ENCODE measurements at regions not wholly inside any gene's neighbourhood (a gene's known extent, or its start where the extent isn't known, plus 50 kb on each side); places are given as distances from the start of the nearest gene placed in this dataset.

DNA sequence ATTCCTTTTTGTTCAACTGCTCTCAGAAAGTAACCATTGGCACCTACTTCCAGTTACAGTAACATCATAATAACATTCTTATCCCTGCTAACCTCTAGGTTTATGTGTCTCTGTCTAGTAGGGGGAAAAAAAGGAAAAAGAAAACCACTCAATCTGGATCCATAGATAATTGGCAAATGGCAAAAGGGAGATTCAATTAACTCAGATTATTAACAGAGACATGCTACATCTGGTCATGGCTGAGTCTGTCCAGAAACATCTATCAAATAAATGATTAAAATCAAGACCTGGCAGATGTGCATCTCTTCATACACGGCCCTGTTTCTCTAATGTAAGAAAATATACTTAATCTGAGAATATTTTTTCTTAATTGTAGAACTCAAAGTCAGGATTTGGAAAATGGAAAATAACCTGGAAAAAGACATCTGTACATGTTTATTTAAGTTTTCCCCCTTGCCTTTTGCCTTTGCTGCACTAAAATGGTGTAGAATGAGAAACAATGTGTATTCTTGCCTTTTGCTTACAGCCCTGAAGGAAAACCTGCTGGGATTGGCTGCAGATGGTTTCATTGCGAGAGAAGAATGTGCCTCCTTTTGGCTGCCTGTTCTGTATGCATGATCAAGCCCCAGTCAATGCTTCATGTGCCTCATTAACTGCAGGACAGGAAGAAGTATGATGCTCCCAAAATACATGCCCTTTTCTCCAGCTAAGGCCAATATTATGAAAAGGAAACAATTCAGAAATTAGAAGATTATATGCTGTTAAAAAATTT is 921.6 kb upstream of the PCDH20 start:
- no peak overlapping the region for H3K4me3 Mint-ChIP-seq
- H3K36me3 Mint-ChIP-seq: no peaks in the 10 kb centered on the region
- ATAC-seq (ENCODE audit: low read depth in 2 of 2): no peak
- peak overlapping the region in 1 of 6 donors; percentile 13 for H3K27ac Mint-ChIP-seq
- H3K9me3 Mint-ChIP-seq: peaks cover 0 to 2% (median 0%) of the 10 kb centered on the region in 7 donors
- no peaks in the 10 kb centered on the region for H3K27me3 Mint-ChIP-seq
- no peak for DNase-seq
- no peaks in the 10 kb centered on the region for H3K4me1 Mint-ChIP-seq

GRCh38 chr13:62336507-62336906 is 920.9 kb upstream of the PCDH20 start:
- Mint-ChIP-seq H3K27ac (no peak overlapping the region), H3K9me3 (peaks cover 0 to 2% (median 0%) of the 10 kb centered on the region in 7 donors), H3K27me3 (no peaks in the 10 kb centered on the region), H3K4me3 (no peak overlapping the region), H3K4me1 (no peaks in the 10 kb centered on the region), H3K36me3 (no peaks in the 10 kb centered on the region)
- no peak for ATAC-seq (ENCODE audit: low read depth in 2 of 2)
- no peak for DNase-seq

GRCh38 chr13:62333466-62333865 is 917.8 kb upstream of the PCDH20 start:
- Mint-ChIP-seq H3K36me3 (no peaks in the 10 kb centered on the region), H3K9me3 (peaks cover 0 to 2% (median 0%) of the 10 kb centered on the region in 7 donors), H3K4me1 (no peaks in the 10 kb centered on the region), H3K4me3 (no peak overlapping the region), H3K27me3 (no peaks in the 10 kb centered on the region), H3K27ac (peak overlapping the region in 1 of 6 donors; percentile 47)
- ATAC-seq (ENCODE audit: low read depth in 2 of 2) (no peak), DNase-seq (no peak)

GRCh38 chr13:62331384-62331783 is 915.7 kb upstream of the PCDH20 start:
- ATAC-seq (ENCODE audit: low read depth in 2 of 2): no peak
- Mint-ChIP-seq H3K4me3 (no peak overlapping the region), H3K4me1 (no peaks in the 10 kb centered on the region), H3K9me3 (peaks cover 0 to 6% (median 4%) of the 10 kb centered on the region in 7 donors), H3K36me3 (no peaks in the 10 kb centered on the region), H3K27ac (no peak overlapping the region), H3K27me3 (no peaks in the 10 kb centered on the region)
- no peak for DNase-seq

DNA sequence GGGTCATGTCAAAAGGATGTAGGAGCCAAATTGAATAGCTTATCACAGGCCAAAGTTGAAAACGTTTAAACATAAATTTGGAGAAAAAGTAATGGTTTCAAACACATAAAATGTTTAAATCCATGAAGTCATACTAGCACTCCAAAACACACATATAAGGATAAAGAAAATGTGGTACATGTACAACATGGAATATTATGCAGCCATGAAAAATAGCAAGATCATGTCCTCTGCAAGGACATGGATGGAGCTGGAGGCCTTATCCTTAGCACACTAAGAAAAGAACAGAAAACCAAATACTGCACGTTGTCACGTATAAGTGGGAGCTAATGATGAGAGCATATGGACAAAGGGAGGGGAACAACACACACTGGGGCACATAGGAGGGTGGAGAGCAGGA is 911.7 kb upstream of the PCDH20 start:
- DNase-seq (no peak), ATAC-seq (ENCODE audit: low read depth in 2 of 2) (no peak)
- H3K27ac Mint-ChIP-seq: peak overlapping the region in 1 of 6 donors; percentile 84
- no peaks in the 10 kb centered on the region for H3K4me1 Mint-ChIP-seq
- H3K4me3 Mint-ChIP-seq: no peak overlapping the region
- peaks cover 0 to 5% (median 4%) of the 10 kb centered on the region in 7 donors for H3K9me3 Mint-ChIP-seq
- H3K27me3 Mint-ChIP-seq: no peaks in the 10 kb centered on the region
- no peaks in the 10 kb centered on the region for H3K36me3 Mint-ChIP-seq

DNA sequence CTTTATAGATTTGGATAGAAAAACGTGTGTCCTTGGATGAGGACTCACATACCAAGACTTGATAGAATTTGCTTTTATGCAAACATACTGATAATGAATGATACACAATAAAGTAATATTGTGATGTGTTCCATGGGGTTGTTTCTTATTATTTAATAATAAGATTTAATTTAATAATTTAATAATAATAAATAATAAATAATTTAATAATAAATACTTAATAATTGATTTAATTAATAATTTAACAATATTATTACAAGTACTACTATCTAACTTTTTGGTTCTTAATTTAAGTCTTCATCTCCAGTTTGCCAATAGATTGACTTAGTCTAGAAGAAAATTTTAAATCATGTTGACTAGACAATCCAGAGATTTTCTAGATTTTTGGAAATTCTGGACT is 909.2 kb upstream of the PCDH20 start:
- Mint-ChIP-seq H3K9me3 (peaks cover 0 to 5% (median 4%) of the 10 kb centered on the region in 7 donors), H3K27ac (no peak overlapping the region), H3K4me3 (no peak overlapping the region), H3K4me1 (no peaks in the 10 kb centered on the region), H3K36me3 (no peaks in the 10 kb centered on the region), H3K27me3 (no peaks in the 10 kb centered on the region)
- DNase-seq (no peak), ATAC-seq (ENCODE audit: low read depth in 2 of 2) (no peak)

DNA sequence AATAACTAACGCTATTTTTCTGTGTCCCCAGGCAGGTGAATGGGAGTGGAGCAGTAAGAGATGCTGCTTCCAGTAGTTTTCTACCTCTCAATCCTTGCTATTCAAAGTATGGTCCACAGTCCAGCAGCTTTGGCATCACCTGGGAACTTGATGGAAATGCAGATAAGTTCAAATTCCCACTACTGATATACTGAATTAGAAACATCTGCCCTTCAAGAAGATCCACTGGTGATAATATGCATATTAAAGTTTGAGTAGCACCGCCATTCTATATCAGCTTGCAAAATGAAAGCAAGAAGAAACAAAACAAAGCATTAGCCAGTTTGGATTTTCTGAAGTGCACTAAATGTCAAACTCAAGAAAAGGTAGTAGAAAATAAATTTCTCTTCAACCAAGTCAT is 906.2 kb upstream of the PCDH20 start:
- ATAC-seq (ENCODE audit: low read depth in 2 of 2): no peak
- H3K27ac Mint-ChIP-seq: no peak overlapping the region
- no peaks in the 10 kb centered on the region for H3K27me3 Mint-ChIP-seq
- H3K36me3 Mint-ChIP-seq: no peaks in the 10 kb centered on the region
- no peaks in the 10 kb centered on the region for H3K4me1 Mint-ChIP-seq
- H3K4me3 Mint-ChIP-seq: no peak overlapping the region
- DNase-seq: no peak
- peaks cover 0 to 2% (median 0%) of the 10 kb centered on the region in 7 donors for H3K9me3 Mint-ChIP-seq

DNA sequence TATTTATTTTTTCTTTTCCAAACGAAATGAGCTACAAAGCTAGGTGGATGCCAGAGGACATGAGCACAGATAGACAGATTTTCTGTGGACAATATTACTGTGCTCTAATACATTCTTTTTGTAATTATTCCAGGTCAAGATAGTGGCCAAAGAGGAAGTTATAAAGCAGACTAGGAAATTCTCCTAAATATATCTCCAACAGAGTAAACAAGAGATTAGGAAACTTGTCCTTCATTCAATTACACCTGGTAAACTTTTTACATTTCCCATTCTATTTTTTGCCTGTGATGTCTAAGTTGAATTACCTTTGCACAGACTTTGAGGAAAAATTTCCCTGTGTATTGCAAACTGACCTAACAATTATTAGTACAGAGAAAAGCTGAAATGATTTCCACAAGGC is 905.5 kb upstream of the PCDH20 start:
- Mint-ChIP-seq H3K9me3 (peaks cover 0 to 2% (median 0%) of the 10 kb centered on the region in 7 donors), H3K27me3 (no peaks in the 10 kb centered on the region), H3K4me1 (no peaks in the 10 kb centered on the region), H3K27ac (no peak overlapping the region), H3K4me3 (no peak overlapping the region), H3K36me3 (no peaks in the 10 kb centered on the region)
- DNase-seq: no peak
- no peak for ATAC-seq (ENCODE audit: low read depth in 2 of 2)

DNA sequence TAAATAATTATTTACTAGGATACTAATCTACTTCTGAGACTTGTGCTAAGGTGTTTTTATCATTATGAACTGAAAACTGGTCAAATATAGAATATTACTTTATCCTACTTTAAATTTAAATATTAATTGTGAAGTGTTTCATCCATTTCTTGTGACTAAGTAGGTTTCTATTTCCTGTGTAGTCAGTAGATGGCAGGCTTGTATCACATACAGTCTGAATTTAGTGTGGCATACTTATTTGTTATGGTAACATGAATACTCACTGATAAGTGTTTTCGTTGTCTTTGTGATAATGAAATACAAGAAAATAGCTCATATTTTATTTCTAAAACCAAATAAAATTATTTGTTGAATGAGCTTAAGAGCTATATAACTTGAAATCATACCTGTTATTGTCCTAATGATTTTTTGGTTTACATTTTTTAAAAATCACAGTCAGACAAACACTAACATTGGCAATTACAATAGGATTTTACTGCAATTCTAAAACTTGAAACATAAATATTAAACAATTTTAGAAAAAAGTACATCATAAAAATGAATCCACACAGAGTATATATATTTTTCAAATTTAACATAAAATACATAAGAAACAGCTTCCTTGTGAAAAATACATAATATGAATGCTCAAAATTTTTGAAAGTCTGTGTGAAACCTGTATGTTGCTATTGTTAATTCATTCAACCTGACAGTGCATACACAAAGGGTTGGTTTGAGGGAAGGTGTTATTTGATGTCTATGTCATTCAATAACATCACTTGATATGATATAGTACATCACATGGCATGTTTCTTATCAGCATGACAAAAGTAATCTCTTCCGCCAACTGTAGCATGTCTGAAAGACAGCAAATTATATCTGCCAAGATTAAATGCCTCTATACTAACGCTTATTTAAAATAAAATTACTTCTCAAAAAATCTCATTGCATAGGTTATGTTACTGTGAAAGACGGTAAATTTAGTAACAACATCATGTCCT is 904.8 kb upstream of the PCDH20 start:
- Mint-ChIP-seq H3K4me1 (no peaks in the 10 kb centered on the region), H3K4me3 (no peak overlapping the region), H3K27me3 (no peaks in the 10 kb centered on the region), H3K36me3 (no peaks in the 10 kb centered on the region), H3K9me3 (peaks cover 0 to 2% (median 0%) of the 10 kb centered on the region in 7 donors), H3K27ac (no peak overlapping the region)
- no peak for DNase-seq
- no peak for ATAC-seq (ENCODE audit: low read depth in 2 of 2)

- H3K27me3 Mint-ChIP-seq: no peaks in the 10 kb centered on the region
- DNase-seq (no peak), ATAC-seq (ENCODE audit: low read depth in 2 of 2) (no peak)
- no peaks in the 10 kb centered on the region for H3K36me3 Mint-ChIP-seq
- H3K9me3 Mint-ChIP-seq: peaks cover 0 to 3% (median 0%) of the 10 kb centered on the region in 7 donors
- H3K27ac Mint-ChIP-seq: no peak overlapping the region
- H3K4me3 Mint-ChIP-seq: no peak overlapping the region
- peaks cover 0 to 2% (median 0%) of the 10 kb centered on the region in 3 donors for H3K4me1 Mint-ChIP-seq
Measured at GRCh38 chr13:62309904-62310303, 894.3 kb upstream of the PCDH20 start.

GRCh38 chr13:62305756-62306155 is 890.1 kb upstream of the PCDH20 start:
- DNase-seq (no peak), ATAC-seq (ENCODE audit: low read depth in 2 of 2) (no peak)
- no peaks in the 10 kb centered on the region for H3K36me3 Mint-ChIP-seq
- peak overlapping the region in 1 of 6 donors; percentile 64 for H3K27ac Mint-ChIP-seq
- H3K9me3 Mint-ChIP-seq: peaks cover 0 to 5% (median 1%) of the 10 kb centered on the region in 7 donors
- no peaks in the 10 kb centered on the region for H3K27me3 Mint-ChIP-seq
- H3K4me3 Mint-ChIP-seq: peak overlapping the region in 3 of 8 donors; percentile 23 to 67 (median 62)
- H3K4me1 Mint-ChIP-seq: peaks cover 0 to 2% (median 0%) of the 10 kb centered on the region in 3 donors

GRCh38 chr13:62302341-62302740 is 886.7 kb upstream of the PCDH20 start:
- H3K27ac Mint-ChIP-seq: no peak overlapping the region
- H3K27me3 Mint-ChIP-seq: no peaks in the 10 kb centered on the region
- ATAC-seq (ENCODE audit: low read depth in 2 of 2) (no peak), DNase-seq (no peak)
- no peak overlapping the region for H3K4me3 Mint-ChIP-seq
- H3K4me1 Mint-ChIP-seq: peaks cover 0 to 2% (median 0%) of the 10 kb centered on the region in 3 donors
- H3K9me3 Mint-ChIP-seq: peaks cover 0 to 5% (median 1%) of the 10 kb centered on the region in 7 donors
- no peaks in the 10 kb centered on the region for H3K36me3 Mint-ChIP-seq

- no peak for DNase-seq
- ATAC-seq (ENCODE audit: low read depth in 2 of 2): no peak
- Mint-ChIP-seq H3K9me3 (peaks cover 0 to 5% (median 0%) of the 10 kb centered on the region in 7 donors), H3K4me3 (no peak overlapping the region), H3K36me3 (no peaks in the 10 kb centered on the region), H3K27me3 (no peaks in the 10 kb centered on the region), H3K27ac (no peak overlapping the region), H3K4me1 (no peaks in the 10 kb centered on the region)
Measured at GRCh38 chr13:62299988-62300387, 884.3 kb upstream of the PCDH20 start.

DNA sequence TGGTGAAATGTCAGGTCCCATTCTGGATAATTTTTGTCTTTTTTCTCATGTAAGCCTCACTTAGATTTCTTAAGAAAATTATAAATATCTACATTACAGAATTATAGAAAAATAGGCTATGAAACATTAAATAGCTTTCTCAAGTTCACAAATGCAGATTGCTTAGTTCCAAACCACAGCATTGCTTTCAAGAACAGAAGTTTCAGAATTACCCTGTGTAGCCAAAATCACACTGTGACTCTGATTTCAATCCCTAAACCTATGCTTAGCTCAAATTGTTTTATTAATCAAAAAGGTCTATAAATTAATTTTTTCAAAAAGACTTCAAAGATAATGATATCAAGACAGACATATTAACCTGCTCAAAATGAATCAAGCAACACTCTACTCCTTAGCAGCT is 881.2 kb upstream of the PCDH20 start:
- no peak for ATAC-seq (ENCODE audit: low read depth in 2 of 2)

More for the DNA sequence above, 881.2 kb upstream of the PCDH20 start:
- Mint-ChIP-seq H3K9me3 (no peaks in the 10 kb centered on the region), H3K27ac (no peak overlapping the region), H3K36me3 (no peaks in the 10 kb centered on the region), H3K27me3 (no peaks in the 10 kb centered on the region), H3K4me1 (no peaks in the 10 kb centered on the region), H3K4me3 (no peak overlapping the region)
- no peak for DNase-seq
